ENCODE measurements at regions not wholly inside any gene's neighbourhood (a gene's known extent, or its start where the extent isn't known, plus 50 kb on each side); places are given as distances from the start of the nearest gene placed in this dataset.

- intact Hi-C loops (cut with micrococcal nuclease; ENCODE audit: unreplicated experiment) = no loop called here
- TF ChIP-seq CTCF (conservative IDR thresholded peaks at IDR 0.05; ENCODE audit: low read depth, low read length) (no peak), EZH2 (IDR thresholded peaks at IDR 0.05; ENCODE audit: borderline replicate concordance, low read depth, low read length, poor library complexity, severe bottlenecking) (no peak)
- DNase-seq (ENCODE audit: low spot score) = no peak
Observed at GRCh38 chr5:107204413-107204812, 466.3 kb downstream of the EFNA5 start.

DNA sequence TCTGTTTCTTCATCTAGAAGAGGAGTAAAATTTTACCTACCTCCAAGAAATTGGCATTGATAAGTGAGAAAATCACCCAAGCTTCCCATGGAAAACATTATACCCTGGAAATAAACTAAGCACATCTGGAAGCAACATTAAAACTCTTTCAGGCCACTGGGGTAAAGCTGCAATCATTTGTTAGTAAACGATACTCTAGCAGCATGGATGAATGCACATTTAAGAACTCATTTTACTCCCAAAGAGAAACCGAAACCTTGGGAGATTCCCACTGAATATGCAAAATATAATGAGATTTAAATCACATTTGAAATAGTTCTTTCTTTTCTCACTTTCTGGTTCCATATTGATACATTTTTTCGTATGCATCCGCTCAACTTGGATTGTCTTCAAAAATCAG, 467.5 kb downstream of the EFNA5 start:
- H3K27ac ChIP-seq (ENCODE audit: low read depth, low read length, poor library complexity, severe bottlenecking) = no peak overlapping the region
- TF ChIP-seq EZH2 (IDR thresholded peaks at IDR 0.05; ENCODE audit: borderline replicate concordance, low read depth, low read length, poor library complexity, severe bottlenecking) = no peak
- no peak for TF ChIP-seq CTCF (conservative IDR thresholded peaks at IDR 0.05; ENCODE audit: low read depth, low read length)
- intact Hi-C loops (cut with micrococcal nuclease; ENCODE audit: unreplicated experiment) = no loop called here
- DNase-seq (ENCODE audit: low spot score) = no peak
- no TSS peak for BruUV-seq (replicated peaks)
- peaks cover 6% of the 10 kb centered on the region for H3K4me1 ChIP-seq (ENCODE audit: insufficient read depth, low read length, poor library complexity, severe bottlenecking)
- ChIA-PET POLR2A (ENCODE audit: low non-redundant PET) (no interaction called here), CTCF (no interaction called here)
- H3K9me3 ChIP-seq (ENCODE audit: low read depth, low read length, poor library complexity, severe bottlenecking) = no peaks in the 10 kb centered on the region
- H3K27me3 ChIP-seq (replicated peaks; ENCODE audit: insufficient read depth, low read depth, low read length, poor library complexity) = no peaks in the 10 kb centered on the region
- no peak overlapping the region for H3K4me3 ChIP-seq (ENCODE audit: low read depth, low read length, poor library complexity, severe bottlenecking)
- no peaks in the 10 kb centered on the region for H3K36me3 ChIP-seq (ENCODE audit: insufficient read depth, low read length, poor library complexity, severe bottlenecking)

More at GRCh38 chr5:107204413-107204812, 466.3 kb downstream of the EFNA5 start:
- no peak overlapping the region for H3K4me3 ChIP-seq (ENCODE audit: low read depth, low read length, poor library complexity, severe bottlenecking)
- no TSS peak for BruUV-seq (replicated peaks)
- peaks cover 6% of the 10 kb centered on the region for H3K4me1 ChIP-seq (ENCODE audit: insufficient read depth, low read length, poor library complexity, severe bottlenecking)
- no peak overlapping the region for H3K27ac ChIP-seq (ENCODE audit: low read depth, low read length, poor library complexity, severe bottlenecking)
- no peaks in the 10 kb centered on the region for H3K36me3 ChIP-seq (ENCODE audit: insufficient read depth, low read length, poor library complexity, severe bottlenecking)
- no peaks in the 10 kb centered on the region for H3K27me3 ChIP-seq (replicated peaks; ENCODE audit: insufficient read depth, low read depth, low read length, poor library complexity)
- POLR2A ChIA-PET (ENCODE audit: low non-redundant PET) = no interaction called here
- CTCF ChIA-PET = no interaction called here
- H3K9me3 ChIP-seq (ENCODE audit: low read depth, low read length, poor library complexity, severe bottlenecking) = no peaks in the 10 kb centered on the region

DNA sequence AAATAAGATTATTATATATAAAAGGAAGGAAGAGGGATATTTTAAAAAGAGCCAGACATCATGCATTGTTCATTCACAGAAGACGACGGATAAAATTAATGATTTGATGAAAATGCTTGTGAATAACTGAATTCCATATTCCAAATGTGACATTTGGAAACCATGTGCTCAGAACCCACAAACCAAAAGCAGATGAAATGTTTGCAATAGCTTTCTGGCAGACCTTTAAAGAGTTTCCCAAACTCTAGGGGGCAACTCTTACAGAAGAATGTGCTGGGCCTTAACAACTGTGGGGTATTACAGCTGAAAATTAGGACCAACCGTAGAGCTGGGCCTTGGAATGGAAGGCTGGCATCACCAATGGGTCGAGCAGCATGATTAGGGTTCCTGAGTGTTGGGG, 471.0 kb downstream of the EFNA5 start:
- Histone ChIP-seq H3K4me3 (ENCODE audit: low read depth, low read length, poor library complexity, severe bottlenecking) (no peak overlapping the region), H3K9me3 (ENCODE audit: low read depth, low read length, poor library complexity, severe bottlenecking) (no peaks in the 10 kb centered on the region), H3K36me3 (ENCODE audit: insufficient read depth, low read length, poor library complexity, severe bottlenecking) (no peaks in the 10 kb centered on the region), H3K4me1 (ENCODE audit: insufficient read depth, low read length, poor library complexity, severe bottlenecking) (peaks cover 32% of the 10 kb centered on the region), H3K27ac (ENCODE audit: low read depth, low read length, poor library complexity, severe bottlenecking) (no peak overlapping the region), H3K27me3 (replicated peaks; ENCODE audit: insufficient read depth, low read depth, low read length, poor library complexity) (no peaks in the 10 kb centered on the region)
- ChIA-PET POLR2A (ENCODE audit: low non-redundant PET) (no interaction called here), CTCF (no interaction called here)
- intact Hi-C loops (cut with micrococcal nuclease; ENCODE audit: unreplicated experiment) = loop anchor here (5.0 to 10.0 kb wide), 2 partner anchors 375 to 473 kb away; partner anchors contain the start of gene EFNA5
- no peak for DNase-seq (ENCODE audit: low spot score)
- no peak for TF ChIP-seq CTCF (conservative IDR thresholded peaks at IDR 0.05; ENCODE audit: low read depth, low read length)
- TF ChIP-seq EZH2 (IDR thresholded peaks at IDR 0.05; ENCODE audit: borderline replicate concordance, low read depth, low read length, poor library complexity, severe bottlenecking) = no peak
- no TSS peak for BruUV-seq (replicated peaks)

Data from A673 (cell line).